IPS-20b (cell line): ENCODE measurements at regions not wholly inside any gene's neighbourhood (a gene's known extent, or its start where the extent isn't known, plus 50 kb on each side); places are given as distances from the start of the nearest gene placed in this dataset.
A peak's percentile ranks its signal among the peaks of the same experiment; 100 is the strongest.

Source experiments
- H3K27ac ChIP-seq: one replicate; pipeline ENCODE4 v1.5.1; 2013; ENCODE audit warnings: low read length
- H3K27me3 ChIP-seq: 2 replicates; pipeline ENCODE4 v1.6.1; 2013; ENCODE audit warnings: mild to moderate bottlenecking, low read length, inconsistent platforms; ENCODE audit not compliant: insufficient read depth
- H3K36me3 ChIP-seq: 2 replicates; pipeline ENCODE4 v1.6.1; 2013; ENCODE audit warnings: low read depth, mild to moderate bottlenecking, inconsistent platforms, low read length, moderate library complexity; ENCODE audit not compliant: insufficient read depth
- H3K4me1 ChIP-seq: 2 replicates; pipeline ENCODE4 v1.6.1; 2013; ENCODE audit warnings: mild to moderate bottlenecking, control low read depth, inconsistent platforms, low read length, moderate library complexity; ENCODE audit not compliant: insufficient read depth
- H3K4me3 ChIP-seq: 2 replicates; pipeline ENCODE4 v1.5.1; 2013; ENCODE audit warnings: mild to moderate bottlenecking, low read length, inconsistent platforms
- H3K9ac ChIP-seq: 2 replicates; pipeline ENCODE4 v1.6.1; 2013; ENCODE audit warnings: low read depth, mild to moderate bottlenecking, inconsistent platforms, low read length, moderate library complexity
- H3K9me3 ChIP-seq: 2 replicates; pipeline ENCODE4 v1.6.1; 2013; ENCODE audit warnings: mild to moderate bottlenecking, low read depth, low read length, inconsistent platforms; ENCODE audit not compliant: insufficient read depth

- Histone ChIP-seq H3K4me3 (no peak overlapping the region), H3K9ac (no peak overlapping the region), H3K36me3 (no peaks in the 10 kb centered on the region)
Measured at GRCh38 chr7:20991544-20991943, 204.9 kb upstream of the SP8 start.

GRCh38 chr7:20993693-20994092, 207.0 kb upstream of the SP8 start:
- H3K4me1 ChIP-seq, result peaks cover 4% of the 10 kb centered on the region
- H3K36me3 ChIP-seq, result no peaks in the 10 kb centered on the region
- H3K4me3 ChIP-seq, result no peak overlapping the region
- H3K9me3 ChIP-seq, result peaks cover 10% of the 10 kb centered on the region; the same call in 1 of the 2 replicates
- no peak overlapping the region for H3K9ac ChIP-seq
- no peak overlapping the region for H3K27ac ChIP-seq
- H3K27me3 ChIP-seq, result no peaks in the 10 kb centered on the region

More at GRCh38 chr7:20991544-20991943, 204.9 kb upstream of the SP8 start:
- Histone ChIP-seq H3K9me3 (peaks cover 10% of the 10 kb centered on the region; the same call in 1 of the 2 replicates), H3K27ac (no peak overlapping the region), H3K4me1 (no peaks in the 10 kb centered on the region), H3K27me3 (no peaks in the 10 kb centered on the region)

- Histone ChIP-seq H3K27me3 (no peaks in the 10 kb centered on the region), H3K36me3 (no peaks in the 10 kb centered on the region), H3K9ac (no peak overlapping the region), H3K4me3 (no peak overlapping the region), H3K4me1 (peaks cover 4% of the 10 kb centered on the region), H3K27ac (no peak overlapping the region), H3K9me3 (peaks cover 3% of the 10 kb centered on the region; the same call in 1 of the 2 replicates)
Measured at GRCh38 chr7:20998309-20998708, 211.6 kb upstream of the SP8 start.

- Histone ChIP-seq H3K9ac (no peak overlapping the region), H3K27ac (no peak overlapping the region), H3K36me3 (no peaks in the 10 kb centered on the region), H3K4me3 (no peak overlapping the region), H3K4me1 (no peaks in the 10 kb centered on the region; the same call in 1 of the 2 replicates), H3K9me3 (no peaks in the 10 kb centered on the region; the same call in none of the 2 replicates), H3K27me3 (no peaks in the 10 kb centered on the region)
Measured at GRCh38 chr7:21011153-21011552, 224.5 kb upstream of the SP8 start.

GRCh38 chr7:21013765-21014539, 227.3 kb upstream of the SP8 start:
- Histone ChIP-seq H3K4me1 (no peaks in the 10 kb centered on the region; the same call in 1 of the 2 replicates), H3K9ac (no peak overlapping the region), H3K36me3 (no peaks in the 10 kb centered on the region), H3K27me3 (no peaks in the 10 kb centered on the region), H3K4me3 (no peak overlapping the region), H3K9me3 (no peaks in the 10 kb centered on the region), H3K27ac (no peak overlapping the region)

GRCh38 chr7:21020667-21021066, 234.0 kb upstream of the SP8 start:
- Histone ChIP-seq H3K9me3 (no peaks in the 10 kb centered on the region), H3K4me3 (no peak overlapping the region), H3K36me3 (no peaks in the 10 kb centered on the region), H3K9ac (no peak overlapping the region), H3K4me1 (peaks cover 3% of the 10 kb centered on the region; the same call in 1 of the 2 replicates), H3K27ac (no peak overlapping the region), H3K27me3 (no peaks in the 10 kb centered on the region; the same call in 1 of the 2 replicates)

- H3K9ac ChIP-seq, result no peak overlapping the region
- no peaks in the 10 kb centered on the region; the same call in 1 of the 2 replicates for H3K27me3 ChIP-seq
- H3K36me3 ChIP-seq, result no peaks in the 10 kb centered on the region
- no peaks in the 10 kb centered on the region for H3K9me3 ChIP-seq
- H3K27ac ChIP-seq, result no peak overlapping the region
- peaks cover 19% of the 10 kb centered on the region for H3K4me1 ChIP-seq
- no peak overlapping the region for H3K4me3 ChIP-seq
Measured at GRCh38 chr7:21023841-21024484, 237.3 kb upstream of the SP8 start.

- H3K9ac ChIP-seq, result no peak overlapping the region
- no peaks in the 10 kb centered on the region; the same call in 1 of the 2 replicates for H3K27me3 ChIP-seq
- no peak overlapping the region for H3K27ac ChIP-seq
- H3K4me1 ChIP-seq, result peaks cover 24% of the 10 kb centered on the region
- no peaks in the 10 kb centered on the region for H3K36me3 ChIP-seq
- H3K9me3 ChIP-seq, result no peaks in the 10 kb centered on the region
- H3K4me3 ChIP-seq, result no peak overlapping the region
Measured at GRCh38 chr7:21024485-21024867, 237.8 kb upstream of the SP8 start.

- Histone ChIP-seq H3K4me1 (peaks cover 50% of the 10 kb centered on the region), H3K9ac (no peak overlapping the region; the same call in 1 of the 2 replicates), H3K27me3 (no peaks in the 10 kb centered on the region; the same call in 1 of the 2 replicates), H3K36me3 (no peaks in the 10 kb centered on the region), H3K27ac (no peak overlapping the region), H3K9me3 (no peaks in the 10 kb centered on the region), H3K4me3 (0 out of 2 replicates have a peak overlapping the region, but pooled peaks have one; percentile 13)
Measured at GRCh38 chr7:21028186-21028585, 241.5 kb upstream of the SP8 start.

GRCh38 chr7:21028599-21028998, 241.9 kb upstream of the SP8 start:
- Histone ChIP-seq H3K4me1 (peaks cover 50% of the 10 kb centered on the region), H3K9ac (peak overlapping the region; percentile 42; the same call in 1 of the 2 replicates), H3K27me3 (no peaks in the 10 kb centered on the region; the same call in 1 of the 2 replicates), H3K27ac (no peak overlapping the region), H3K4me3 (peak overlapping the region; percentile 33), H3K36me3 (no peaks in the 10 kb centered on the region), H3K9me3 (no peaks in the 10 kb centered on the region)

- peak overlapping the region; percentile 42; the same call in 1 of the 2 replicates for H3K9ac ChIP-seq
- H3K36me3 ChIP-seq, result no peaks in the 10 kb centered on the region
- no peaks in the 10 kb centered on the region for H3K9me3 ChIP-seq
- H3K4me1 ChIP-seq, result peaks cover 50% of the 10 kb centered on the region
- H3K27me3 ChIP-seq, result no peaks in the 10 kb centered on the region; the same call in 1 of the 2 replicates
- H3K4me3 ChIP-seq, result peak overlapping the region; percentile 33
- H3K27ac ChIP-seq, result no peak overlapping the region
Measured at GRCh38 chr7:21029006-21029405, 242.3 kb upstream of the SP8 start.
